GM21619 (cell line): ENCODE measurements at regions not wholly inside any gene's neighbourhood (a gene's known extent, or its start where the extent isn't known, plus 50 kb on each side); places are given as distances from the start of the nearest gene placed in this dataset.

Experiments
- ATAC-seq: cut with Tn5 transposase; IDR thresholded peaks from one replicate; pipeline ENCODE4 v1.9.1; 2021; ENCODE audit not compliant: unreplicated experiment

DNA sequence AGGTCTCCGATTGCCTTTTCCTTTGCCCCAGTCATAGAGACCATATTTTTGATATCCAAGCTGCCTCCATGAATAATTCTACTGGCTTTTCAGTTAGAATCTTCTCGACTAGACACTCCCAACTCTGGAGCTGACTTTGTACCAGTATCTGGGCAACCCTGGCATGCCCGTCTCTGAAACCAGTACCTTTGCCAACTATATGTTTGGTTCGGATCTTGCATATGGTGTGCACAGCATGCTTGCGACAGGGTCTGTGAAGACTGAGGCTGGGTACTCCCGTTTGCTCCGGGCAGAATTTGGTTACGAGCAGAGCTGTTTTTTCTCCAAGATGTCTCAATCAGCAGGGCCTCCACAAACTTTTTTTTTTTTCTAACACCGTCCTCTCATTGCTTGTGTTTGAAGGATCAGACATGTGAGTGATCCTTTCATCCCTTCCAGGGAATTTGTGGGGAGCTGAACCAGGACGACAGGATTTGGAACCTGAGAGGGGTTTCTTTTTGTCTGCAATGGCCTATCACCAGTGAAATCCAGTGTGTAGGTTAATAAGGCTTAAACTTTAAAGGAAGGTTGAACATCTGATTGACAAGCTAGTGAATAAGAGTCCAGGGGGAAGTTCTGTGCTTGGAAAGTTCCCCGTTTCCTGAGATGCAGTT, 322.3 kb downstream of the MYCN start:
- ATAC-seq: no peak

DNA sequence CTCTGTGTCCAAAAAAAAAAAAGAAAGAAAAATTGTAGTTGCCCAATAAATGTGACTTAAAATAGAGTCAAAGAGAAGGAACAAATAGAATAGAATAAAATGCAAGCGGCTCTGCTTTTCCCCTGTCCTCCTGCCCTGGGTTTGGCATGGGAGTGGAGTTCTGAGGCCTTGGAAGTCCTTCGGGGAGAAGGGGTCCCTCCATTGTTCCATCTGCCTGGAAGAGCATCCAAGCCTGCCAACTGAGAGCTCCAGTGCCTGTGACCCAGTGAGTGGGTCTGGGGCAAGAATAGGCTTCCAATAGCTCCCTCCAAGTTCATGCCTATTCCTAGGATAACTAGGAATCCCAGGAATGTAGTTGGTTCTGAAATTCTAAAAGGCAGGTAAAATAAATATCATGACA, 321.4 kb downstream of the MYCN start:
- no peak for ATAC-seq

DNA sequence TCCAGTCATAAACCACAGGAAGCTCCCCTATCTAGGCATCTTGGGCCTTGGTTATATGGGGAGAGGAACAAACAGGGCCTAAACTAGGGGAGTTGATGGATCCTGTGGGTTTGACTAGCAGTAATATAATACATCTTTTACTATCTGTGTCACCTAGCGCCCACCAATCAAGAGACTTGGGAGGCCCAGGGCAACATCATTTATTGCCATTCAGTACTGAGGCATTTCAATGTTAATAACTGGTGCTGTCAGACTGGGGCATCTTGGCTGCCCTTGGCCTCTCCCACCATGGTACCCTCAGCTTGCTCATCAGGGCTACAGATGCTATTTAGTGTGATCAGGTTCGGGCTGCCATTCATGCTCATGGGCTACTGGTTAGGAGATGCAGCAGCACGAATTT, 320.7 kb downstream of the MYCN start:
- ATAC-seq: no peak

DNA sequence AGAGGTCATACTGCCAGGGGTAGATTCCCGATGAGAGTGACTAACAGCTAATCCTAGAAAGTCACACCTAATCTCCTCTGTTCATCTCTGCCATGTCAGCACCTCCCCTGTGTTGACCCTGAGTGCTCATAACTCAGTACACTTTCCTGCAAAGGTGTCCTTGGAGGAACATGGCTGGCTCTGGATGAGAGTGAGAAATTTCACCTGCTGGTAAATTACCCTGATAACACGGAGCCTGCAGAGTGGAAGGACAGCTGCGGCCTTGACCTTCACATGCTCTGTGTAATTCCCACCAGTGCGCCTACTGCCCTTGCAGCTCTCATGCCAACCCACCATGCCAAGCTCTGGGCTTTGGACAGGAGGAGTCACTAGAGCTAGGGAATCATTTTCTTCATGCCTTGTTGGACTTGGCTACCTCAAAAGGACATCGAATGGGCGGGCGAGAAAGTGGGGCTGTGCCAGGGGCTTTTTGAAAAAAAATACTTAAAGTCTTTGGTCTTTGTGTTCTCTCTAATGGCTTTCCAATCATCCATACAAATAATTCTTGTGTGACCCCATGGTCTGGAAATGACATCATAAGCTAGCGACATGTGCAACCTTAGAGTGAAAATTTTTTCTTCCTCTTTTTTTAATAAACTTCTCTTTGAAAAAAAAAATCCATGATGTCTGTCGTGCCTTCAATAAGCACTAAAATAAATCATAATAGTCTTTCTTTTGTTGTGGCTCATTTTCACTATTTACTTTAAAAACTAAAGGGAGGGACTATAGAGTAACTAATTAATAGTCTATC, 319.9 kb downstream of the MYCN start:
- ATAC-seq: no peak

DNA sequence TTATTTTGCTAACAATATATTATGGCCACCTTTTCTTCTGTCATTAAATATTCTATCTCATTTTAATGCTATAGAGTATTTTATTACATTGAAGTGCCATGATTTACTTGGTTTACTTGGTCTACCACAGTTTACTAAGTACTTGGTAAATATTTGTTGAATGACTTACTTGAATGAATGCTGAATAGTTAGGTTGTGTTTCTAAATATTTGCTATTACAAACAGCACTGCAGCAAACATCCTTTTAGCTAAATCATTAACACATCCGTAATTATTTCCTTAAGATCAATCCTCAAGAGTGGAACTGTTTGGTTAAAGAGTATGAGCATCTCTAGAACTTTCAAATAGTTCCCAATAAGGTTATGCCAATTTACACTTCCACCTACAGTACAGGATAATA, 318.7 kb downstream of the MYCN start:
- no peak for ATAC-seq

DNA sequence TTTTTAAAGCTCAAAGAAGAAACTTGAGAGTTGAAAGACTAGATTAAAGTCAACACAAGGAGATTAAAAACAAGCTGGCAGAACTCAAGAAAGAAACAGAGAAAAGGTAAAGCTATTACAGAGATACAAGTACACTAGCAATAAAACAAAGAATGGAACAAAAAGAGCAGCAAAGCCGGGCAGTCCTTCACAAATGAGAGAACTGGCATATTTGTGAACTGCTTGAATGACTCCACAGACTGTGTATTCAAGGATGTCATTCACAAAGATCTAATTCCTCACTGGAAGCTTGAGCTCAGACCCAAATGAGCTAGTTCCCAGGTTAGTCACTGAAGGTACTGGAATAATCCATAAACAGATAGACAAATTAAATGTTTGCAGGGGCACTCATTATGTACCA, 318.0 kb downstream of the MYCN start:
- no peak for ATAC-seq

DNA sequence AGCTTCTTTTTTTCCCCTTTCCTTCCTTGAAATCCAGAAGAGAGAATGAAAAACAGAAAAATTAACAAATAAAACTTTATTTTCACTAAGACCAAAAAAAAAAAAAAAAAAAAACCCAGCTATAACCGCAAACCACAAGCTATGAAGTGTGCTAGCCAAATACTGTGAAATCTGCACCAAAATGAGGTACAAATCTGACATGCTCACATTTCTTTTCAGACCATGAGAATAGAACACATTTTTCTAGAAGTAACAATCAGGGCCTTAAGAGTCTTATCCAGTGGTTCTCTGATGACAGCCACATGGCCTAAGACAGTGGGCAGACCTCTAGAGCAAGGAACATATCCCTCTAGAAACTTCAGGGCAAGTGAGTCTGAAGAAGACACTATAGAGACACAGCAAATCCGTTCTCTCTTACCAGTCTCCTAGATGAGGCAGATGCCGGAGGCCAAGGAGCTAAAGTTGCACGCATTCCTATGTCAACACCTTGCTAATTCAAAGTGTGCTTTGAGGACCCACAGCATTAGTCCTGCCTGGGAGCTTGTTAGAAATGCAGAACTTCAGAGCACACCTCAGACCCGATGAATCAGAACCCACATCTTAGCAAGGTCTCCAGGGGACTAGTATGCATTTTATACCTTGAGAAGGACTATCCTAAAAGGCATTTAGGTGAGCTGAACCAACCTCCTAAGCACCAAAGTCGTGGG, 317.1 kb downstream of the MYCN start:
- ATAC-seq: no peak

DNA sequence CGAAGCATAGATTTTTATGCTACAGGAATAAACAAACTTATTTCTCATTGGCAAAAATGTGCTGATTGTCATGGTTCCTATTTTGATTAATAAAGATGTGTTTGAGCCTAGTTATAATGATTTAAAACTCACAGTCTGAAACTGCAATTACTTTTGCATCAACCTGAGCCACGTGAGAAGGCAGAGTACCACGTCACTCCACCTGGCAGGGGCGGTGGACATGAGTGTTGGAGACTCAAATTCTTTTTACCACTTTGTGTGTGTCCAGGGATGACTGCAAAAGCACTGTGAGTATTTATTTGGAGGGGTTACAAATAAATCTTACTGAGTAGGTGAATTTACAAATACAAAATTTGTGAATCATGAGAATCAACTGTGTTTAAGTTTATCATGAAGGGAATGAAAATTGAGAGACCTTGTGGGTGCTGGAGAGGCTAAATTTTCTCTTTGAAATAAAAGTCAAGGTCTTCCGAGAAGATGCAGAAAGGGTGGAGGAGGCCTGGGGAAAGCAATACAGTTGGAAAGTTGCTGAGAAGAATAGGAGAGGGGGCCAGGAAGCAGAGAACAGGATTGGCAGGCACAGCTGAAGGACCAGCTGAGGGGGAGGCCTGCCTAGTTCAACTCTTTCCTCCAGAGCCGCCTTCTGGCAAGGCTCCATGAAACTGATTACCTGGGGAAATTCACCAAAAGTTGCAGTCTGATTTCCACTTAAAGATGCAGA, 316.4 kb downstream of the MYCN start:
- no peak for ATAC-seq

DNA sequence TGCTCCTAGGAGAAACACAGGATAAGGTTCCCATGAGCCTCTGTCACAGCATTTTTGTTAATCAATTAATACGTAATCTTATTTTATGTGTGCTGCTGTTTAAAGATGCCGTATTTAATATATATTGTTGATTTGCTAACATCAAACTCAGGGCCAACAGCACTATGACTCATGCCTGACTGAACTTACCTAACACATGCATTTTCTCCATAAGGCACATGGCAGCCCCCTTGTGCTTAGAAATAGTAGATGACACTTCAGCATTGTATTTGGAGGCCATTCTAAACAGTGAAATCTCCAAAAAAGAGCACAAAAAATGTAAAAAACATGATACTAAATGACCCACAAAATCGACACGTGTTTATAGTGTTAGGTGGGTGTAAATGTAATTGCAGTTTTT, 314.8 kb downstream of the MYCN start:
- no peak for ATAC-seq

DNA sequence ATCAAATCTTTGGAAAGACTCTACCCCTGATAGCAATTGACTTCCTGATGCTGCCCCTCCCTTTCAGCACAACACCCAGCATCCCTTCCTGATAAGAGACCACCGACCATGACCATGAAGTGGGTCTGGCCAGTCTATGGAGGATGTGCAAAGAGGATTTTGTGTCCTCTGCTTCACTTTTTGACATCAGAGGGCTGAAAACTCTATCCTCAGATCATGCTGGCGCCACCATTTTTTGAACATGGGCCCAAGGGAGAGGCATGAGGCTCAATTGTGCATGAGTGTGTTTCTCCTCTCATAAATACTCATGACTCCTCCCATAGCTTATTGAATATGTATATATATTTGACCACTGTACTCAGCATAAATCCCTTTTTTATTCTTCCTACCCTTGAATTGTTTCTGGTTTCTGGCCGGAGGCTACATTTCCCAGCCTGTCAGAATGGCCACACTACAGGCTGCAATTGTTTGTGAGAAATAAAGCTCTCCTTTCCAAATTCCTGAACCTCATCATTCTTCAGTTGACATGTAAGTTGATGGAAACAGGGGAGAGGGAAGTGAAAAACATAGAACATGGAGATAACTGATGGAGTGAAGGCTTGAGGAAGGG, 314.1 kb downstream of the MYCN start:
- ATAC-seq: no peak

DNA sequence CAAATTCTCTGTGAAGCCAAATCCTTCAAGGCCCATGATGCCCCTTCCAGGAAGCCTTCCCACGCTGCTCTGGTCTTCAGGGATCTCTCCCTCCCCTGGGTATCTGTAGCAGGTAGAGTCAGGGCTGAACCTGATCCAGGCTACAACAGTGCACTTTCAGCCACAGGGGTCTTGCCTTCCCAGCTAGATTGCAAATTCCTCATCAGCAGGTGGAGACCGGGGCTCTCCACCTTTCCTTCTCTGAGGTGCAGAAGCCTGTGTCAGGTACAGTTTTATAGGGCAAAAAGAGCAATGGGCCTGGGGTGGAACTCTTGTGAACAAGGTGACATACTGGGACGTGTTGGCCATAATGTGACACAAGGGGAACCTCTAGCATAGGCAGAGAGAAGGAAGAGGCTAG, 312.9 kb downstream of the MYCN start:
- ATAC-seq: no peak

DNA sequence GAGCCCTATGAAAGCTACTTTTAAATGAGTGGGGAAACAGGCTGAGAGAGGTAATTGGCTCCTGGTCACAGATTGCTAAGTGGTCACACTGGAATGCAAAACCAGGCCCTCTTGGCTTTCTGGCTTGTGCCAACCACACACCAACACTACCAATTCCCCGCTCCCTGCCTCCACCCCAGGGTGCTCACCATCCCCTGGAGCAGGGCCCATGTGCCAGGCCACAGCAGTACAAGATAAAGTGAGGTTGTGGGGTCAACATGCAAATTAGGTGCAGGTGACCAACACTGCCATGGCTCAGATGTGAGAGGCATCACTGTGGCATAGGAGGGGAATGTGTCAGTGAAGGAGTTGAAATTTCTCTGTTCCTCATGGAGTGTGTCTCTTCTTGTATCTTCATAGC, 312.5 kb downstream of the MYCN start:
- no peak for ATAC-seq

DNA sequence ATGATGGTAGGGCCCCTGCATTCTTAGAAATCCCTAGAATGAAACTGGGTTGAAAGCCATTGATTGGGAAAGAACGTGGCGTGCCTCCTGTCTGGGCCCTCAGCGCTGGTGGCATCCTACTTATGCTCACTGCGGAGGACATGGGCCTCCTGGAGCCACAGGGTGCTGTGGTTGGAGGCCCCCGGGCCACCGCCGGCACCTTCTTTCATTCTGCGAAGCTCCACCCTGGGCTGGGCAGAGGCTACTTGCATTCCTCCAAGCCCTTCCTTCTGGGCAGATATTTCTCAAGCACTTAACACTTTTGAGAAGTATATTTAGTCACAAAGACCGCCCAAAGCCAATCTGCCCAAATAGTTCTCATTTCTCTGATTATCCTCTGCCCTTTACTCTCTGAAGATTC, 311.9 kb downstream of the MYCN start:
- ATAC-seq: no peak

DNA sequence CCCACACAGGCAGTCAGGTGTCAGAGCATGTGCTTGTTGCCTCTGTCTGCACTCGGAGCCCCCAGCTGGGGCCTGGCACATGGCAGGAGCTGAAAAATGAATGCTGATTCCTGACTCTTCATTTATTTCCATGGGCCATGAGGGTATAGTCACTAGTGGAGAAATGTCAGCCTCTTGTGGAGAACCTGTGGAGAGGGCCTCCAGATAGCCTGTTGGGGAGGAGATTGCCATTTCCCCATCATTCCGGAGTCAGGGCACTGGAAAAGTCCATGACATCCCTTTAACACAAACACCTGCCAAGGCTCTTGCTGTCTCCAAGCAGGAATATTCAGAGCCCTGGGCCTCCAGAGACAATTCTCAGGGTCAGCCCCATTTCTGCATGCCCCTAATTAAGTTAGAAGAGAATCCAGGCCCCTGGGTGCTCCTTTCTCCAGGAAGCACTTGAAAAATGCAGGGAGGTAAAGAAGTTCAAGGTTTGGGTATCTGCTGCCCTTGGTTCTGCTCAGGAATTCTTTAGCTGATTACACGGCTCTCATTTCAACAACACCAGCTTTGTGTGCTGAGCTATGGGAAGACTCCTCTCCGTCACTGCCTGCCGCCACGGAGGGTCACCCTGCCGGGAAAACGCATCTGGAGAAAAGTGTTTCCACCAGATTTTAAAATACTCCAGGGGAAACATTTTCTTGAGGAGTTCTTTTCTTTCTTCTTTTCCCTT, 311.3 kb downstream of the MYCN start:
- ATAC-seq: no peak

DNA sequence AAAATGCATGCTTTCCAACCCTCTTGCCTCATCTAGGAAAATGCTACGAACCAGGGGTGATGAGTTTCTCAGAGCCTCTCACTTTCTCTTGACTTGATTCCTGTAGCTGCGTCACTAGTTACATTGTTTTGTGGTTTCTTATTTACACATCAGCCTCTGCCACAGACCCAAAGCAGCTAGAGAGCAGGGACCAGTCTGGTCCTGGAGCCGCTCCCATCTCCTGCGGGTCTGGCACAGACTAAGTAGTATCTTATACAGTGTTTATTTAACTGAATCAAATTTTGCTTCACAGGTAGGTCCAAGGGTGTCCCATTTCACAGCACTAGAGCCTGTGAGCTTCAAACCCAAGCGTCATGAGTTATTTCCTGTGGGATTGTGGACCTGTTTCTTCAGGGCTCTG, 310.5 kb downstream of the MYCN start:
- no peak for ATAC-seq

DNA sequence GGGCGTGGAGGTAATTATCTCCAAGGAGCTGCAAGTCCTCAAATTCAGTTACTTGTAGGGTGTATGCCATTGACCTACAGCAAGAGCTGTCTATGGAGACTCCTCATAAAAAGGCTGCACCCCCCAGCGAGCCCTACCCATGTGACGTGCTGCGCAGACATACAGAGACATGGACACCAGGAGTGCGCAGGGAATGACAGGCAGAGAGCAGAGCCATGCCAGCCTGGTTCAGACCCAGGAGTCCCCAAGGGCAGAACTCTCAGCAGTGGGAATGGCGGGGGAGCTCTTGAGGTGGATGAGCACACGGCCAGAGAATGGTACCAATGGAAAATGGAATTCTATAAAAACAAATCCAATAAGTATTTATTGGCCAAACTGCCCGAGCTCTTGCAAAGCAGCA, 310.1 kb downstream of the MYCN start:
- no peak for ATAC-seq

DNA sequence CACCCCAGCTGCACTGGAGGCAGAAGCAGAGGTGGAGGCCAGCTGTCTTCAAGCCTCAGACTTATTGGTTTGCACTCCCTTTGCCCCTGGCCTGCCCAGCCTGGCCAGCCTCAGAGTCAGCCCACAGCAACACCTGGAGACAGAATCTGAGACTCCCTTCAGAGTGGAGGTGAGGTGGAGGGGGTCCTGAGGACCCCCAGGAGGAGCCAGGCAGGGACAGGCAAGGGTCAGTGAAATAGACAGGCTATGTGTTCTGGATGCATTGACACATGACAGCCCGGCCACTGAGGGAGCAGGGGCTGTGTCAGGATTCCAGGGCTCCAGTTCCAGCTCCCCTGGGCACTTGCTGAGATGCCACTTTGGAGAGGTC, 309.7 kb downstream of the MYCN start:
- no peak for ATAC-seq

DNA sequence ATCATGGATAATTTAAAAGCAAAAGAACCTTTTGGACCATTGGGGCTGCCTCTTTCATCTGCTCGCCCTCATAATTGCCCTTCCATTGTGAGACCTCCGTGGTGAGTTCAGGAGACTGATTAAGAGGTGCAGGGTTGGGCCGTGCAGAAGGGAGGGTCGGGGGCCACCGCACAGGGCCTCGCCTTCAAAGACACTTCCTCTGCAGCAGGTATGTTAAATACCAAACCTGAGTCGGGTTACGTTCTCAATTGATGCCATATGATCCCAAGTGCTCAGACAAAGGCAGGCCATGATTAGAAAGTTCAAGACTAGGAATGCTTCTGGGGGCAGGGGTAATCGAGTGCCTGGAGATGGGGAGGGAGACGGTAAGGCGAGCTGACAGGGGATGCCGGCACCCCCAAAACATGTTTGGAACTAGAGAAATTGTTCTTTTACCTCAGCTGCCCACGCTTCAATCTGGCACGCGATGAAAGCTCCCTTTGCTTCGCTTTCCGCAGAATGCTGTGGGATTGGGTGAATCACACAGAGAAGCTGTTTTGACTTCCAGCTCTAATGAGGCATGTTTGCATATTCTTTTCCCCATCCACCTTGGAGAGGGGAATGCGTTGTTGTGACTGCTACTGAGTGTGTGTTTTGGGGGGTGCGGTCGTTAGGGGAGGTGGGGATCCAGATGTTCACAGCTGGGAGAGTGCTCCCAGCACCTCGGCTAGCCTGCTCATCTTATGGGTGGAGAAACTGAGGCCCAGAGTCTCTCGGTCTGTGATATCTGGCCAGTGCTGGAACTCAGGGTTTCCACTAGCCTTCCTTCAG, 309.1 kb downstream of the MYCN start:
- ATAC-seq: no peak

DNA sequence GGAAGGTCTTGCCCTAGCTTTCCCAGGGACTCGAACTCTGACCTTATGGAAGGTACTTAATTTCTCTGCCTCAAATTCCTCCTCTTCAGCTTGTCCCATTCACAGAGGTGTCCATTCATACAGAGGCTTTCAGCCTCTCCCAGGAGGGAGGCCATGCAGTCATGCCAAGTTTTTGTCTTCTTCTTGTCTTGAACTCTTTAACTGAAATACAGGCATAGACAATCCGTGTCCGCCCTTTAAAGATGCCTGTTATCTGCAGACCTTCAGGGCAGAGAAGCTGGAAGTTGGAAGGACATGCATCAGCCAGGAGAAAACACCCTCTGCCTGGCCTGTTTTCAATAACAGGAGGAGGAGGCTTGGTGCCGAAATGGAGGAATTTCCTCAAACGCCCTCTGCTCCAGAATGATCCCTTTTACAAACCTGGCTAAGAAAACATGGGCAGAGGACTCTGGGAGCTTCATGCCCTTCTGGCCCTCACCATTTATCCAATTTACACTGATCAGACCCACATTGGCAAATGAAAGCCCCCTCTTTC, 308.3 kb downstream of the MYCN start:
- no peak for ATAC-seq
